HEK293 (cell line): ENCODE measurements at regions not wholly inside any gene's neighbourhood (a gene's known extent, or its start where the extent isn't known, plus 50 kb on each side); places are given as distances from the start of the nearest gene placed in this dataset.

ENCODE experiments used
- CTCF ChIA-PET: fragments of 350-600 bp; formaldehyde crosslinking; extraction: SDS; loops from one replicate; lab custom pipeline; 2021; ENCODE audit warnings: antibody characterized with exemption; lab: Yijun Ruan, JAX
- POLR2A ChIA-PET: fragments of 300-600 bp; formaldehyde crosslinking; extraction: SDS; loops from one replicate; lab custom pipeline; 2020; ENCODE audit warnings: antibody characterized with exemption, inconsistent platforms; lab: Yijun Ruan, JAX
- H3K27ac ChIP-seq: fragments of 200-500 bp; sonication (Bioruptor generic); 2 replicates; pipeline ENCODE4 v1.5.1; 2014; ENCODE audit warnings: low read depth, low read length, control low read depth, inconsistent platforms; ENCODE audit errors: extremely low read depth
- H3K36me3 ChIP-seq, 2 experiments: fragments of 200-500 bp in 1 of 2; sonication (Bioruptor generic) in 1 of 2; 1 replicate in 1 of 2; 2 replicates in 1 of 2; pipeline ENCODE4 v1.5.1; 2014 to 2017; ENCODE audit warnings: inconsistent platforms in 2 of 2, low read length in 2 of 2; ENCODE audit not compliant: control insufficient read depth in 2 of 2, insufficient read depth in 1 of 2
- H3K4me1 ChIP-seq: fragments of 200-500 bp; sonication (Bioruptor generic); 2 replicates; pipeline ENCODE4 v1.5.1; 2014; ENCODE audit warnings: mild to moderate bottlenecking, low read length, inconsistent platforms; ENCODE audit not compliant: control insufficient read depth, insufficient read depth
- H3K4me3 ChIP-seq: 2 replicates; pipeline ENCODE4 v1.5.1; 2011; ENCODE audit warnings: low read depth, mild to moderate bottlenecking, control low read depth, low read length, moderate library complexity
- H3K9me3 ChIP-seq: fragments of 200-500 bp; sonication (Bioruptor generic); 2 replicates; pipeline ENCODE4 v1.5.1; 2014; ENCODE audit warnings: low read depth, low read length, inconsistent platforms; ENCODE audit not compliant: control insufficient read depth, insufficient read depth
- ATF2 ChIP-seq: fragments of 450-650 bp; formaldehyde crosslinking; IDR thresholded peaks from 2 replicates; pipeline ENCODE4 v1.5.1; 2016; ENCODE audit warnings: missing biosample characterization, missing genetic modification characterization, low read depth
- KLF10 ChIP-seq: fragments of 450-650 bp; IDR thresholded peaks from 2 replicates; pipeline ENCODE4 v1.5.1; 2018; ENCODE audit warnings: missing biosample characterization, mild to moderate bottlenecking, missing genetic modification characterization
- MZF1 ChIP-seq: fragments of 450-650 bp; formaldehyde crosslinking; IDR thresholded peaks from 2 replicates; pipeline ENCODE4 v1.5.1; 2017; ENCODE audit warnings: missing biosample characterization, missing genetic modification characterization, borderline replicate concordance
- SALL2 ChIP-seq: fragments of 450-650 bp; formaldehyde crosslinking; IDR thresholded peaks from 2 replicates; pipeline ENCODE4 v1.5.0; 2017; ENCODE audit warnings: missing biosample characterization, mild to moderate bottlenecking, missing genetic modification characterization, borderline replicate concordance
- TCF7L2 ChIP-seq: IDR thresholded peaks from 2 replicates; pipeline ENCODE4 v1.6.1; 2011; ENCODE audit warnings: low read depth, mild to moderate bottlenecking, inconsistent platforms, low read length, moderate library complexity, borderline replicate concordance
- WT1 ChIP-seq: fragments of 450-650 bp; formaldehyde crosslinking; IDR thresholded peaks from 2 replicates; pipeline ENCODE4 v1.5.1; 2016; ENCODE audit warnings: missing biosample characterization, missing genetic modification characterization
- YY1 ChIP-seq: fragments of 450-650 bp; formaldehyde crosslinking; IDR thresholded peaks from 2 replicates; pipeline ENCODE4 v1.5.1; 2018; ENCODE audit warnings: missing biosample characterization, missing genetic modification characterization
- ZBTB21 ChIP-seq: fragments of 450-650 bp; formaldehyde crosslinking; IDR thresholded peaks from 2 replicates; pipeline ENCODE4 v1.5.1; 2017; ENCODE audit warnings: missing biosample characterization, missing genetic modification characterization
- ZBTB44 ChIP-seq: fragments of 450-650 bp; IDR thresholded peaks from 2 replicates; pipeline ENCODE4 v1.5.1; 2018; ENCODE audit warnings: missing biosample characterization, mild to moderate bottlenecking, missing genetic modification characterization
- ZFP41 ChIP-seq: fragments of 450-650 bp; formaldehyde crosslinking; IDR thresholded peaks from 2 replicates; pipeline ENCODE4 v1.5.1; 2016; ENCODE audit warnings: missing biosample characterization, missing genetic modification characterization, borderline replicate concordance
- ZNF2 ChIP-seq: fragments of 450-650 bp; formaldehyde crosslinking; IDR thresholded peaks from 2 replicates; pipeline ENCODE4 v1.5.1; 2016; ENCODE audit warnings: missing biosample characterization, missing genetic modification characterization
- ZNF274 ChIP-seq, 2 experiments: fragments of 200-500 bp in 1 of 2; fragments of 450-650 bp in 1 of 2; sonication (Bioruptor generic) in 1 of 2; formaldehyde crosslinking in 1 of 2; IDR thresholded peaks; 2 replicates each; pipeline versions ENCODE4 v1.5.1 to v1.6.1; 2014 to 2016; ENCODE audit warnings: borderline replicate concordance in 1 of 2, inconsistent platforms in 1 of 2, low read length in 1 of 2, missing biosample characterization in 1 of 2, missing genetic modification characterization in 1 of 2
- ZNF404 ChIP-seq: fragments of 450-650 bp; formaldehyde crosslinking; IDR thresholded peaks from 2 replicates; pipeline ENCODE4 v1.5.1; 2017; ENCODE audit warnings: missing biosample characterization, missing genetic modification characterization
- ZNF416 ChIP-seq: fragments of 450-650 bp; formaldehyde crosslinking; IDR thresholded peaks from 2 replicates; pipeline ENCODE4 v1.5.1; 2016; ENCODE audit warnings: missing biosample characterization, missing genetic modification characterization
- ZNF571 ChIP-seq: fragments of 450-650 bp; formaldehyde crosslinking; IDR thresholded peaks from 2 replicates; pipeline ENCODE4 v1.5.0; 2017; ENCODE audit warnings: missing biosample characterization, missing genetic modification characterization
- ZNF580 ChIP-seq: fragments of 450-650 bp; formaldehyde crosslinking; IDR thresholded peaks from 2 replicates; pipeline ENCODE4 v1.5.1; 2016; ENCODE audit warnings: missing biosample characterization, missing genetic modification characterization
- ZNF624 ChIP-seq: fragments of 450-650 bp; formaldehyde crosslinking; IDR thresholded peaks from 2 replicates; pipeline ENCODE4 v1.5.1; 2017; ENCODE audit warnings: missing biosample characterization, missing genetic modification characterization
- ZNF639 ChIP-seq: fragments of 450-650 bp; formaldehyde crosslinking; IDR thresholded peaks from 2 replicates; pipeline ENCODE4 v1.5.1; 2016; ENCODE audit warnings: missing biosample characterization, missing genetic modification characterization
- ZNF791 ChIP-seq: fragments of 450-650 bp; formaldehyde crosslinking; IDR thresholded peaks from 2 replicates; pipeline ENCODE4 v1.5.1; 2016; ENCODE audit warnings: missing biosample characterization, missing genetic modification characterization

GRCh38 chr13:84497613-84498012, 615.3 kb upstream of the SLITRK1 start:
- ChIA-PET CTCF (no interaction called here), POLR2A (no interaction called here)
- H3K4me1 ChIP-seq, result no peaks in the 10 kb centered on the region
- TF ChIP-seq ZNF580 (tag by site-specific recombination) (no peak), ZFP41 (tag by site-specific recombination) (no peak)
- no peaks in the 10 kb centered on the region for H3K9me3 ChIP-seq
- no peak overlapping the region for H3K27ac ChIP-seq
- no peaks in the 10 kb centered on the region for H3K36me3 ChIP-seq
- no peak overlapping the region for H3K4me3 ChIP-seq

- H3K4me3 ChIP-seq, result no peak overlapping the region
- TF ChIP-seq ATF2 (tag by site-specific recombination), result 0 out of 2 replicates have a peak, but pooled peaks have one; percentile 42
- TF ChIP-seq ZNF404 (tag by site-specific recombination), result no peak
- no peak for TF ChIP-seq ZNF639 (tag by site-specific recombination)
- TF ChIP-seq ZBTB44, result no peak
- TF ChIP-seq WT1, result no peak
- no peak for TF ChIP-seq MZF1
- no peak for TF ChIP-seq SALL2 (tag by site-specific recombination)
- H3K4me1 ChIP-seq, result no peaks in the 10 kb centered on the region
- POLR2A ChIA-PET, result interaction anchor here (0.5 kb wide), 1 partner anchor 1014 kb away, joined by 4 read pairs; no protein-coding TSS in a partner anchor
- H3K27ac ChIP-seq, result no peak overlapping the region
- no peaks in the 10 kb centered on the region for H3K36me3 ChIP-seq
- H3K9me3 ChIP-seq, result no peaks in the 10 kb centered on the region
- CTCF ChIA-PET, result no interaction called here
These were observed 609.7 kb upstream of the SLITRK1 start for GRCh38 chr13:84491952-84492351.

- Histone ChIP-seq H3K27ac (no peak overlapping the region), H3K4me3 (no peak overlapping the region), H3K36me3 (no peaks in the 10 kb centered on the region), H3K4me1 (no peaks in the 10 kb centered on the region), H3K9me3 (no peaks in the 10 kb centered on the region)
- TF ChIP-seq TCF7L2 (no peak), ZNF624 (tag by site-specific recombination) (no peak), ZNF571 (tag by site-specific recombination) (no peak), ZNF791 (no peak), ZNF274 (IDR thresholded peaks at IDR 0.05; ENCODE audit: low read length) (no peak), ZNF274 (tag by site-specific recombination; IDR thresholded peaks at IDR 0.05; ENCODE audit: borderline replicate concordance) (no peak), ZBTB21 (no peak), KLF10 (tag by site-specific recombination) (no peak), ZNF416 (tag by site-specific recombination) (no peak), YY1 (tag by site-specific recombination) (no peak), ZNF2 (tag by site-specific recombination) (no peak)
- POLR2A ChIA-PET, result no interaction called here
- CTCF ChIA-PET, result no interaction called here
These were observed 605.5 kb upstream of the SLITRK1 start for GRCh38 chr13:84487752-84488151.
